Calu3 (cell line): ENCODE measurements at regions not wholly inside any gene's neighbourhood (a gene's known extent, or its start where the extent isn't known, plus 50 kb on each side); places are given as distances from the start of the nearest gene placed in this dataset.

Experiments used
- BruUV-seq: library from RNA; stranded (reverse); fragments of 400-500 nt; replicated peaks from 2 replicates; lab custom pipeline; 2021; lab: Mats Ljungman, UMichigan
- CTCF ChIA-PET: fragments of 300-600 bp; sonication (Branson Sonifier 250); formaldehyde crosslinking; loops from one replicate; lab custom pipeline; 2022; ENCODE audit warnings: antibody characterized with exemption; lab: Charles Lee
- DNase-seq: peaks from one replicate; pipeline ENCODE4 v3.0.0; 2022
- H3K27ac Mint-ChIP-seq: one replicate; pipeline ENCODE4 v1.8.0; 2022; ENCODE audit warnings: mixed read lengths; ENCODE audit not compliant: unreplicated experiment
- H3K27me3 Mint-ChIP-seq: one replicate; pipeline ENCODE4 v1.8.0; 2022; ENCODE audit warnings: mixed read lengths; ENCODE audit not compliant: unreplicated experiment
- H3K36me3 Mint-ChIP-seq: one replicate; pipeline ENCODE4 v1.8.0; 2022; ENCODE audit warnings: mild to moderate bottlenecking, moderate library complexity, mixed read lengths; ENCODE audit not compliant: insufficient read depth, unreplicated experiment
- H3K4me1 Mint-ChIP-seq: one replicate; pipeline ENCODE4 v1.8.0; 2022; ENCODE audit warnings: mild to moderate bottlenecking, low read depth, mixed read lengths; ENCODE audit not compliant: unreplicated experiment
- H3K4me3 Mint-ChIP-seq: one replicate; pipeline ENCODE4 v1.8.0; 2022; ENCODE audit warnings: mild to moderate bottlenecking, low read depth, moderate library complexity, mixed read lengths; ENCODE audit not compliant: unreplicated experiment
- H3K9me3 Mint-ChIP-seq: one replicate; pipeline ENCODE4 v1.8.0; 2022; ENCODE audit warnings: low read depth, mixed read lengths; ENCODE audit not compliant: unreplicated experiment
- CTCF ChIP-seq: fragments of 200-600 bp; IDR thresholded peaks from one replicate; pipeline ENCODE4 v1.8.0; 2022; ENCODE audit warnings: antibody characterized with exemption; ENCODE audit not compliant: unreplicated experiment
- intact Hi-C: fragments of 100-400 bp; cut with micrococcal nuclease; formaldehyde crosslinking; loops from one replicate; pipeline ENCODE4 v1.10.0; 2022; ENCODE audit not compliant: unreplicated experiment

DNA sequence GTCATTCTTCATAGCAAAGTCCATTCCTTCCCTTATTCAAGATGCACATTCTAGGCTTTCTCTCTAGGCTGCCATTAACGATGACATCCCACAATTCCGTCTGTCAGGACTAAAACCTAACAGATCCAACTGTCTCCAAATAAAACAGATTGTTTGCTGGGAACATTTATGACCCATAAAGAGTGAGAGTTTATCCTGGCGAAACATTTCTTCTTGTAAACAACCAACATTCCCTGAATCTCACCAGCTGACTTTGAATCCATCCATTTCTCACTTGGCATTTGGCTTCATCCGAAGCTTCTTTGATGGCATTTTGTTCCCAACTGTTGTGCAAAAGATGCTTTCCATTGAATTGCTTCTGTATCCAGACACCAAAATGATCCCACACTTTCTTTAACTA lies 93.1 kb downstream of the OLIG3 start:
- no peak for TF ChIP-seq CTCF
- H3K4me3 Mint-ChIP-seq = no peak overlapping the region
- no peaks in the 10 kb centered on the region for H3K4me1 Mint-ChIP-seq
- H3K9me3 Mint-ChIP-seq = no peaks in the 10 kb centered on the region
- BruUV-seq = no TSS peak
- H3K27ac Mint-ChIP-seq = no peak overlapping the region
- CTCF ChIA-PET = no interaction called here
- no peaks in the 10 kb centered on the region for H3K36me3 Mint-ChIP-seq
- no peak for DNase-seq
- peaks cover 12% of the 10 kb centered on the region for H3K27me3 Mint-ChIP-seq
- intact Hi-C loops = no loop called here

DNA sequence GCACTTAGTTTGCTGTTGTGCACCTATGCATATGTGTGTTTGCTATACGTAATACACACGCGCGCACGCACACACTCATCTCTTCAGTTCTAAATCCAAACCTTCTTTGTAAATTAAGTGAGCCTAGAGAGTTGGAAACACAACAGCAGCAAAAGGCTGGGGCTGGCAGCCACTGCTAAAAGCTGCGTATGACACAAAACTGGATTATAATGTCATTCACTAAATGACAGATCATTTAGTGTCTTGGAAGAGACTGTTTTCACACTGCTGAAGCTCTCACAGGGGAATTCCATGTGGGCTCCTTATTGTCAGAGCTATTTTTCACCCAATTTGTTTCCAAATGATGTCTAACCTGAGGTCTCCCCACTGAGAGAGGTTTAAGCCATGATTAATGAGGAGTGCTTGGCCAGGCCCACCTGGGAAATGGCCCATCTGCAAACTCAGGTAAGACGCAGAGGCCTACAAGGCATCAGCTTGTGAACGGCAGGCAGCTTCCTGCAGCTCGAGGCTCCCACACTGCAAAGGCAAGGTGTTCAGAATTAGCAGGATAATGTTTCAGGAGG lies 94.2 kb downstream of the OLIG3 start:
- CTCF ChIA-PET = no interaction called here
- H3K27ac Mint-ChIP-seq = no peak overlapping the region
- H3K4me1 Mint-ChIP-seq = no peaks in the 10 kb centered on the region
- intact Hi-C loops = no loop called here
- no peak for DNase-seq
- TF ChIP-seq CTCF = no peak
- H3K36me3 Mint-ChIP-seq = no peaks in the 10 kb centered on the region
- no peaks in the 10 kb centered on the region for H3K9me3 Mint-ChIP-seq
- peaks cover 12% of the 10 kb centered on the region for H3K27me3 Mint-ChIP-seq
- BruUV-seq = no TSS peak
- H3K4me3 Mint-ChIP-seq = no peak overlapping the region

GRCh38 chr6:137395316-137395715 lies 98.9 kb downstream of the OLIG3 start:
- DNase-seq = no peak
- H3K9me3 Mint-ChIP-seq = no peaks in the 10 kb centered on the region
- no TSS peak for BruUV-seq
- peaks cover 27% of the 10 kb centered on the region for H3K27me3 Mint-ChIP-seq
- no peak overlapping the region for H3K27ac Mint-ChIP-seq
- no peak for TF ChIP-seq CTCF
- no peak overlapping the region for H3K4me3 Mint-ChIP-seq
- CTCF ChIA-PET = no interaction called here
- intact Hi-C loops = no loop called here
- H3K36me3 Mint-ChIP-seq = no peaks in the 10 kb centered on the region
- H3K4me1 Mint-ChIP-seq = no peaks in the 10 kb centered on the region

- CTCF ChIA-PET = no interaction called here
- H3K4me1 Mint-ChIP-seq = no peaks in the 10 kb centered on the region
- H3K36me3 Mint-ChIP-seq = no peaks in the 10 kb centered on the region
- no peak for TF ChIP-seq CTCF
- DNase-seq = no peak
- H3K9me3 Mint-ChIP-seq = no peaks in the 10 kb centered on the region
- H3K27ac Mint-ChIP-seq = no peak overlapping the region
- intact Hi-C loops = no loop called here
- no peak overlapping the region for H3K4me3 Mint-ChIP-seq
- H3K27me3 Mint-ChIP-seq = peaks cover 29% of the 10 kb centered on the region
- BruUV-seq = no TSS peak
Observed at GRCh38 chr6:137391061-137391814, 103.0 kb downstream of the OLIG3 start.
